GM13976 (cell line): ENCODE measurements at regions not wholly inside any gene's neighbourhood (a gene's known extent, or its start where the extent isn't known, plus 50 kb on each side); places are given as distances from the start of the nearest gene placed in this dataset.

Experiments
- DNase-seq: peaks from one replicate; pipeline ENCODE4 v3.0.0; 2012; ENCODE audit warnings: low spot score
- CTCF ChIP-seq: IDR thresholded peaks from 2 replicates; pipeline ENCODE4 v1.5.1; 2012; ENCODE audit warnings: borderline replicate concordance, mild to moderate bottlenecking; ENCODE audit not compliant: insufficient read depth; ENCODE audit errors: extremely low read depth, missing control alignments, control extremely low read depth
- in situ Hi-C: fragments of 300-500 bp; cut with MboI; formaldehyde crosslinking; loops from one replicate; pipeline ENCODE4 v1.12.0; 2022; ENCODE audit warnings: low sequenced_read_pairs, mixed read lengths, inconsistent platforms; ENCODE audit not compliant: unreplicated experiment

- in situ Hi-C loops = no loop called here
- DNase-seq = no peak
- TF ChIP-seq CTCF = no peak
Measured at GRCh38 chr3:27923349-27924068, 201.4 kb upstream of the EOMES start.

DNA sequence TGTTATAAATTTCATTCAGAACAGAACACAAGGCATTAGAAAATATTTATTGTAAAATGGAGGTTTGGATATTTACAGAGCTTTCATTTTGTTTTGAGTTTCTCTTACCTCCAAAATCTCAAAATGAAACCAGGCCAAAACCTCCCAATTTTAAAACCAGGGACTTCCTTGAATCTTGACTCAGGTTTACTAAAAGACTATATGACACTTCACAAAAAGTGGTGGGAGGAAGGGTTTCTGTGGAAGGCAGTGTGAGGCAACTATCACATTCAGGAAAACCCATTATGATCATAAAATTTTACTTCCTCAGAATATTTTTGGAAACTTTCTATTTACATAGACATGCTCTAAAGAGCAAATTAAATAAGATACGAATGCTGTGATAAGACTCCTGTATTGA is 205.8 kb upstream of the EOMES start:
- no peak for TF ChIP-seq CTCF
- DNase-seq = no peak
- in situ Hi-C loops = no loop called here

DNA sequence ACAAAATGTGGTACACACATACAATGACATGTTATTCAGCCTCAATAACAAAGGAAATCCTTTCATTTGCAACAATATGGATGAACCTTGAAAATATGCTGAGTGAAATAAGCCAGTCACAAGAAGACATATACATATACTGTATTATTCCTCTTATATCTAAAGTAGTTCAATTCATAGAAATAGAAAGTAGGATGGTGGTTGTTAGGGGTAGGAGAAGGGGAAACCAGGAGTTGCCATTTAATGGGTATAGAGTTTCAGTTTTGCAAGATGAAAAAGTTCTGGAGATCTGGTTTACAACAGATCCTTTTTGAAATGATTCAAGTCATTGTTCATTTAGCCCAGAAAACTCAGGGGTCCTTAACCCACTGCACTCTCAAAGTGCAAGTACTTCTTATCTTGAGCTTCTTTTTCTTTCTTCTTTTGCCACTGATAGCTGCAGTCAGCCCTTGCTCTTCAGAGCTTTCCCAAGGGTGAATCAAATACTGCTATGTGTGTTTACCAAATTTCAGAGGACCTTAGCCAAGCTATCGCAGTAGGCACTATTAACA is 208.0 kb upstream of the EOMES start:
- in situ Hi-C loops = no loop called here
- DNase-seq = no peak
- no peak for TF ChIP-seq CTCF

GRCh38 chr3:27935492-27935891 is 213.4 kb upstream of the EOMES start:
- in situ Hi-C loops = no loop called here
- TF ChIP-seq CTCF = no peak

GRCh38 chr3:27939521-27939920 is 217.4 kb upstream of the EOMES start:
- DNase-seq = no peak
- no peak for TF ChIP-seq CTCF
- in situ Hi-C loops = no loop called here

More at GRCh38 chr3:27935492-27935891, 213.4 kb upstream of the EOMES start:
- DNase-seq = no peak

DNA sequence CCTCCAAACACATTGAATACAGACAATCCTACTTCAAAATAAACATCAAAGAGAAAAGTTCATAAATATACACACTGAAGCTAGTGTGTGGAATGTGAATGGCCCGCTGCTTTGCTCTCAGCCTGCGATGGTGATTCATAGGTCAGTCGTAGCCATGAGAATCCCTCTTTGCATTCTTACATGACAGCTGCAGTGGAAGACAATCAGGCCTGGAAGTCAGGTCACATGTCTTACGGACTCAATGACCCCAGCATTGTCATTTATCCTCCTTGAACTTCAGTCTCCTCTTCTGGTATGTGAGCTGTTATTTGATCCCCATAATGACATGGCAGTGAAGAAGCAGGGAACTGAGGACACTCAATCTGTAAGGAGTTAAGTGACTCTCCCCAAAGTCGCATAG is 217.8 kb upstream of the EOMES start:
- TF ChIP-seq CTCF = no peak
- DNase-seq = no peak
- in situ Hi-C loops = no loop called here

DNA sequence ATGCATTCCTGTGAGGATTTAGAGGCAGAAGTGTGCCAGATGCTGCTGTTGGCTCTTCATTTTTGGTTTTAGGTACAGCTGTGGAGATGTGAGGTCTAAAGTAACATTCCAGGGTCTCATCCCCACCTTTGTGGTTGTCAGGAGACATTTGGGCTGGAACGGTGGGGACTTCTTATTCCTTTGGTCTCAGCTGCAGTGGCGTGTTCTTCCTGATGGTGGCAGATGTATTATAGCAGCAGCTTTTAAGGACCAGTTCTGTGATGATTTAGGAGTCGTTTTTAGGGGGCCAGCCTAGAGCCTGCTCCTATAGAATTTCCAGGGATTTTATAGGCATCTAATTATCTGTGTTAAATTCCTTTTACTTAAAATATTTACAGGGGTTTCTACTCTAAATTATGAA is 221.0 kb upstream of the EOMES start:
- in situ Hi-C loops = no loop called here
- no peak for TF ChIP-seq CTCF
- DNase-seq = no peak
